HEK293T (cell line): ENCODE measurements at regions not wholly inside any gene's neighbourhood (a gene's known extent, or its start where the extent isn't known, plus 50 kb on each side); places are given as distances from the start of the nearest gene placed in this dataset.

Experiments
- CTBP1 ChIP-seq: fragments of 450-650 bp; IDR thresholded peaks from 2 replicates; pipeline ENCODE4 v1.6.1; 2016; ENCODE audit warnings: borderline replicate concordance
- FOXA1 ChIP-seq: fragments of 450-650 bp; IDR thresholded peaks from 2 replicates; pipeline ENCODE4 v1.6.1; 2016; ENCODE audit warnings: mild to moderate bottlenecking
- HDGF ChIP-seq: fragments of 450-650 bp; IDR thresholded peaks from 2 replicates; pipeline ENCODE4 v1.6.1; 2017; ENCODE audit warnings: antibody characterized with exemption, borderline replicate concordance
- NFRKB ChIP-seq: fragments of 450-650 bp; IDR thresholded peaks from 2 replicates; pipeline ENCODE4 v1.6.1; 2016; ENCODE audit warnings: mild to moderate bottlenecking, moderate library complexity
- SP1 ChIP-seq: fragments of 450-650 bp; IDR thresholded peaks from 2 replicates; pipeline ENCODE4 v1.6.1; 2017
- SUZ12 ChIP-seq: fragments of 450-650 bp; IDR thresholded peaks from 2 replicates; pipeline ENCODE4 v1.6.1; 2016; ENCODE audit warnings: mild to moderate bottlenecking
- TF ChIP-seq, protein P1 (sequence below): fragments of 450-650 bp; IDR thresholded peaks from 2 replicates; pipeline ENCODE4 v1.6.1; 2016

DNA sequence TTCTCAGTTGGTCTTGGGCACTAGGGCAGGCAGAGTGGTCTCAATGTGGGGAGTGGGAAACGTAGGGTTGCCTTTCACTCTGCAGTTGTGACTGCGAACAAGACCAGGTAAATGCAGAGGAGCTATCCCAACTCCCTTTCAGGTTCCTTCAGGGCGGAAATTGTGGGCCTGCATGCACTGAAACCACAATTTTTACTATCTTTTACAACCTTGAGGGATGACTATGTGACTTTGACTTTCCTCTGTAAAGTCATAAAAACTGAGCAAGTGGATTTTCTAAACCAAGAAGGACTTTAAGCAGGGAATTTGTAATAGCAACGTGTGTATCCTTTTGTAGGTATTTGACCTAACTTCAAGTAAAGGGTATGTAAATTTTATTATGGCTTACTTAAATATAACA is 171.4 kb upstream of the CADPS start:
- TF ChIP-seq NFRKB (no peak), SUZ12 (no peak), CTBP1 (no peak), HDGF (no peak), FOXA1 (no peak), SP1 (no peak)
- TF ChIP-seq, protein P1, sequence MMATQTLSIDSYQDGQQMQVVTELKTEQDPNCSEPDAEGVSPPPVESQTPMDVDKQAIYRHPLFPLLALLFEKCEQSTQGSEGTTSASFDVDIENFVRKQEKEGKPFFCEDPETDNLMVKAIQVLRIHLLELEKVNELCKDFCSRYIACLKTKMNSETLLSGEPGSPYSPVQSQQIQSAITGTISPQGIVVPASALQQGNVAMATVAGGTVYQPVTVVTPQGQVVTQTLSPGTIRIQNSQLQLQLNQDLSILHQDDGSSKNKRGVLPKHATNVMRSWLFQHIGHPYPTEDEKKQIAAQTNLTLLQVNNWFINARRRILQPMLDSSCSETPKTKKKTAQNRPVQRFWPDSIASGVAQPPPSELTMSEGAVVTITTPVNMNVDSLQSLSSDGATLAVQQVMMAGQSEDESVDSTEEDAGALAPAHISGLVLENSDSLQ, result no peak
